Globus pallidus (tissue), 1 donor: ENCODE measurements at regions not wholly inside any gene's neighbourhood (a gene's known extent, or its start where the extent isn't known, plus 50 kb on each side); places are given as distances from the start of the nearest gene placed in this dataset.
"Not testable (repeated sequence)": the region's sequence is repeated elsewhere in the genome, so short reads cannot be mapped to it uniquely, and the experiment has no call there.

Experiments
- DNase-seq: peaks from one replicate; pipeline ENCODE4 v3.0.0-alpha.2; 2015; ENCODE audit warnings: low spot score

DNA sequence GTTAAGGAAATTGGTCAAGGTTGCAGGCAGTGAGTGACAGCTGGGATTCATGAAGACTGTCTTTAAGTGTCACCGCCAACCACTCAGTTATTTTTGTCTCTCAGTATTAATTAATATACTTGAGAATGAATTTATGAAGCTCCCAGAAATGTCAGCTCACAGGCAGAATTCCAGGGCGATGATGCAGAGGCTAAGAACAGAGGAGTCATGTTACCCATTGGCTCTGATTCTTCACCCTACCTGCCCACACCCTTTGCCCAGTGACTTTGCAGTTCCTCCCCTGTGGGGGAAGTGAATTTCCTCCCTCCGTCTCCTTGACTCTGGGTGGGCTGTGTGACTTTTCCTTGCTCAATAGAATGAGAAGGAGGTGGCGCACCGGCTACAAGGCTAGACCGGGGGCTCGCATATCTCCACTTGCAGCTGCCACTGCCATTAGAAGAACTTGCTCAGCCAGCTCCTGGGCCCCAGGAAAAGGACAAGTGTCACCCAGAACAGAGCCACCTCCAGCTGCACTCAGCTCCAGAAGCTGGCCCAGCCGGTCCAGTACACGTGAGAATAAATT, 157.1 kb upstream of the PRKCQ start:
- DNase-seq = no peak

DNA sequence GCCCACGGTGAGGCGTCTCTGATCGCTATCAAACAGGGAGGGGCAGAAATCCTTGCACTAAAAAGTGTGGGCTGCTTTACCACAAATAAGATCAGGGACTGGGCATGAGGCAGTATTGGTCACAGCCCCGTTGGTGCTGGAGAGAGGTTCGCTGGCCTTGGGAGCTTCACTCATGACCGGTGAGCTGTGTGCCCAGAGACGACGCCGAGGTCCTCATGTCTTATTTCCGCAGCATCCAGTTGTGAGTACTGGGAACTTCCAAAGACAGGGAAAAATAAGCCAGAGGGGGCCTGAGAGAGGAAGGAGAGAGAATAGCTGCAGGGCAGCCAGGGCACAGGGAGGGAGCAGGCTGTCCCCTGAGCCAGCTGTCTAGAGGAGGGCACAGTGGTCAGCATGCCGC, 154.2 kb upstream of the PRKCQ start:
- DNase-seq = no peak

DNA sequence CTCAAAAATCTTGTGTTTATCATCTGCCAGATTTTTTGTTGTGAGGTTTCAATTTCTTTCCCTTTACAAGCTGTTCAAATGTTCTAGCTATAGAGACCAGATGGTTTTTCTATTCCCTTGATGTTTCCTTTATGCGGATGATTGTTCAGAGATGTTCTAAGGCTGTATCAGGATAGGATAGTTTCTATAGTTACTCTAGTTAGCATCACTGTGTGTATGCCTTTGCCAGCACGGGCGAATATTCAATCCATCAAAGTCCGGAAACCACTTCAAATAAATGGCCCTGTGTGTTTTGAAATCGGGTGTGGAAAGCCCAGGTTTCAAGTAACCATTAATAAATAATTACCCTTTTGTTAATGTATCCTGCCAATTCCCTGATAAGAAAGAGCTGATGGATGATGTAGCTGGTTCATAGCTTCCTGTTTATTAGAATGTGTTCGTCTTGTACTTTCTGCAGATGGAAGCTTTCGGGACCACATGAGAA, 149.8 kb upstream of the PRKCQ start:
- no peak for DNase-seq

DNA sequence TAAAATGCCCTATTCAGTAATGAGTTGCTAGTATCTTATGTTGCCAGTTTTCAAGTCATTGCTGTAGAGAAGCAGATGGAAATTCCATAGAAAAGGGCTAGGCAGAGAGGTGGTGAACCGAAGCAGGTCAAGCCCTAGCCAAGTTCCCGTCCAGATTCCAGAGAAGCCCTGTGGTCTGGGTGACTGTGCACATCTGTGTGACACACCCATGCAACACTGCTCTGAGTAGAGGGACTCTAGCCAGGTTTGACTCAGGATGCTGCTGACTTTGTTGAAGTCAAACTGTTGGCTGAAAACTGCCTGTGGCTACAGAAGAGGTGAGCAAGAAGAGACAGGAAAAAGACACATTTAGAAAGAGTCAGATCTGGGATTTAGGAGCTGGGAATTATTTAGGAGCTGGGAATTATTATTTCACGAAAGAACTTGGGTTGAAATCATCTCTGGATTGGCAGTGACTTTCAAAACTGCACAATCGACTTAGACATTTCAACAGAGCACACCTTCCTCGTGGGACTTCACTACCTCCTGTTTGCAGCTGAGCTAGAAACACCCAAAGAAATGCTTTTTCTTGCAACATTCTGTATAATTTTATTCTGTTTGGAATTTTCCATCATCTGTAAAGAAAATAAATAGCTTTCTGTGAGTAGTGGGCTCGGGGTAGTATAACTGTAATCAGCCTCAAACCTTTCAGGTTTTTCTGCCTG, 149.1 kb upstream of the PRKCQ start:
- DNase-seq = no peak

DNA sequence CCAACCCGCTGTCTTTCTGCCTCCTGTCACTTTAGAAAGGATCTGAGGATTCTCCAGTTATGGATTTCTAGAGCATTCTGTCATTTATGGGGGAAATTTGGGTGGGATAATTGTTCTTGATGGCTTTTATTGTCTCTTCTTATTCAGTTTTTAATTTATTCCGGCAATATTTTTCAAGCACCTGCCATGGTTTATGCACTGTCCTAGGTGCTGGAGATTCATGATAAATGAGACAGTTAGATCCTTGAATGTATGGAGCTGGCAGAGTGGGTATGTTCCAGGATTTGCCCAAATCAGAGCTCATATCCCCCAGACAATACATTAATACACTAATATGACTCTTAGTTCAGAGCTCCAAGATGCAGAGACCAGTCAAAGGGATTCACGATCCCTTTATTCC, 146.8 kb upstream of the PRKCQ start:
- DNase-seq = no peak

DNA sequence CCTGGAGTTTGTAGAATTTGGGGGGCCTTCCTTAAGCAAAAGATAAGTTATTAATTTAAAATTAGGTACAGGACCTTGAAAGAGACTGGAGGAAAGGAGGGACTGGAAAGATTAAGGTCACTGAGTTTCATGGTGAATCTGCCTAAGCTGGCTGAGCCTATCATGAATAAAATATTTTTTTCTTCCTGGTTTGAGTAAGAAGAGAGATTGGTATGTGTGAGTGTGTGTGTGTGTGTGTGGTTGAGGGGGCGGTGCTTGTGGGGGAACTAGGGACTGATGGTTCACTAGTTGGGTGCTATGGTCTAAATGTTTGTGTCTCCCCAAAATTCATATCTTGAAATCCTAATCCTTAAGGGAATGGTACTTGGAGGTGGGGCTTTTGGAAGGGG, 142.5 kb upstream of the PRKCQ start:
- no peak for DNase-seq

DNA sequence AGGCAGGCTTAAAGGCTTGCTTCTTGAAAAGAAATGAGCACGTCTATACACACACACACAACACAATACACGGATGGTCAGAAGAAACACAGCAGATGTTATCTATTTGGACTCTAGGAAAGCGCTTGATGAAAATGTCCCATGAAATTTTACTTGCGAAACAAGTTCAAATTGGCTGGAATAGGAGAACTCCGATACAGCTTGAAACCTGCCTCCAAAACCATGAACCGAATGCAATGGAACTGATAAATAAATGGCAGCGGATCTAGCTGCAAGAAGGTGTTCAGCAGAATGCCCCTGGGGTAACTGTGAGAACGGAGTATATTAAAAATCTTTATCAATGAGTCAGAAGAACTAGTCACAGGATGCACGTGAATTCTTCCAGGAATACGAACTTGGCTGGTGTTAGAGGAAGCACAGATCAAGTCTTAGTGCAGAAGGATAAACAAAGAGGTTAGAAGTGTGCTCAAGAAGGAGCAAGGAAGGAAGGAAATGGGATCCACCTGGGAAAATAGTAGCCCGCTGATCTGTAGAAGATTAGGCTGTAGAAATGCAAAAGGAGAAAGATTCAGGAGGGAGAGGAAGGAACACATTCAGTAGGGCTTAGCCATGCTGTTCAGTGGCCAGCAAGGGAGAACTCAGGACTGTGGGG, 142.0 kb upstream of the PRKCQ start:
- no peak for DNase-seq

DNA sequence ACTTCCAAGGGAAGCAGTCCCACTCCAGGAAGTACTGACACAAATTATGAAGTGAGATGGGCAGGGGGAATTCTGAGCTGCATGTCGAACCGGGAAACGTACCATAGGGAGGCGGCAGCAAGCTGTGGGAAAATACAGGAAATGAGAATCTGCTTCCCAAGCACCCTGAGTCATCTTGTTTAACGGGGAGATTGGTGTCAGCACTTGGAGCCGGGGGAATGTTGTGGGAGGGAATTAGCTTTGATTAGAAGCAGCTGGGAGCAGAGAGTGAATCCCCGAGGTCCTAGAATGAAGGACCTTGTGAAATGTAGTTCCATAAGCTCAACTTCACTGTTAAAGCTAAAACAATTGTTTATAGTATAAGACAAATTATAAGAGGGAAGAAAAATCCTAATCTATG, 141.4 kb upstream of the PRKCQ start:
- DNase-seq = peak; percentile 32

DNA sequence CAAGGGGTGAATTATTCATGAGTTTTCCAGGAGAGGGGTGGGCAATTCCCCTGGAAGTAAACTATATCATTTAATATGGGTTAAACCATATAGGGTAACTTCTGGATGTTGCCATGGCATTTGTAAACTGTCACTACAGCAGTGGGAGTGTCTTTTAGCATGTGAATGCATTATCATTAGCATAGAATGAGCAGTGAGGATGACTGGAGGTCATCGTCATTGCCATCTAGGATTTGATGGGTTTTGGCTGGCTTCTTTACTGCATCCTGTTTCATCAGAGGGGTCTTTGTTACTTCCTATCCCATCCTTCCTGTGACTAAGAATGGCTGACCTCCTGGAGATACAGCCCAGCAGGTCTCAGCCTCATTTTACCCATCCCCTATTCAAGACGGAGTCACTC, 139.5 kb upstream of the PRKCQ start:
- no peak for DNase-seq

DNA sequence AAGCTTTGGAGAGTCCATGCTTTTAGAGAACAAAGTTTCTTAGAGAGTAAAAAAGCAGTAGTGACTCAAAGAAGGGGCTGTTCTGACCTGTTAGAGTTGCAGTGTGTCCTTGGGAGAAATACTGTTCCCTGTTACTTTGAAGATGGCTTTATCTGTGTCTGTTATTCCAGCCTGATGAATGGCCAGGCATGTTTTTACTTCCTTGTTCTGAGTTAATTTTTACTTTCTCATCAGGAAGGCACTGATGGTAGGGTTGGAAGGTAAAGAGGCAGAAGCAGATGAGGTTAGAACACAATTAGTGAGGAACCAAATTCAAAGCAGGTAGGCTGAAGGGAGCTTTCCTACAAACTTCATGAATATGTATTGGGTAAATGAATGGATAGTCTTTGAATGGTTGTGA, 138.5 kb upstream of the PRKCQ start:
- DNase-seq = no peak

DNA sequence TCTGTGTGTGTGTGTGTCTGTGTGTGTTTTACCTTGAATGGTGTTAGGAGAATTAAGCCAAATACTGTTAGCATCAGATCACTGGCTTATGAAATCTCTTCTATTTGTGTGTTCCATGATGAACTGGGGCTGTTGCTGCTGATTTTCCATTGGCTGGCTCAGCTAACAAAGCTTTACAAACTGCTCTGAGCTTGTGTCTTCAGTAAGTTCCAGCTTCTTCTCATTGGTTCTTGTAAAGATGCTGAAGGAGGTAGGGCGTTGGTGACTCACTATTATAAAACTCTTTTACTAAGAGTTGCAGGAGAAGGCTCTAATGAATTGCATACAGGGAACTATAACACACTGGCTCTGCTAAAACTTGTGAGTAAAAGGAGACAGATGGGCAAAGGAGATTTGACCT, 136.4 kb upstream of the PRKCQ start:
- DNase-seq = no peak

DNA sequence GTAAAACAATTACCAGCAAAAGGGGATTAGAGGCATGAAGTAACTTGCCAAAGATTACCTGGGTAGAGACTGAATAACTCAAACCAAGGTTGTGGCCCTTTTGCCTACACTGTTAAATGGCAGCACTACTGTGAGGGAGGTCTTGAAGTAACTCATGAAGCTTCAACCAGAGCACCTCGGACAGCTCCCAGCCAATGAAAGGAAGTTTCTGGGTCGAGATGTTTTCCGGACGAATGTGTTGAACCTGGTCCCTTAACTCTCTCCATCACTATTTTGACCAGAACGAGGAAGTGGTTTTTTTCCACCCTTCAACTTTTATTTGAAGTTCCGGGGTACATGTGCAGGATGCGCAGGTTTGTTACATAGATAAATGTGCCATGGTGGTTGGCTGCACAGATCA, 133.6 kb upstream of the PRKCQ start:
- no peak for DNase-seq

DNA sequence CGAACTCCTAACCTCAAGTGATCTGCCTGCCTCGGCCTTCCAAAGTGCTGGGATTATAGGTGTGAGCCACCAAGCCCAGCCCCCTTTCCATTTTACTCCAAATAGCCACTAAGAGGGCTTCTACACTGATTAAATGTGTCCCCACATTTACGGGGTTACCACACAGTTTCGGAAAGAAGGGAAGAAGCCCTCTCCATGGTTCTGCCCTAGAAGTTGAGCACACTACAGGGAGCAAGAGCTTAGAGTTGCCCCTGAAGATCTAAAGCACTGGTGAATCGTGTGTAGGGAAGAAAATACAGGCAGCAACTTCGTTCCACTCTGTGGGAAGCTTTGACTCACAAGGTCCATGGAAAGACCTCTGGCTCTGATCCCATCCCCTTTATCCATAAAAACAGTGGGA, 133.0 kb upstream of the PRKCQ start:
- DNase-seq = no peak

DNA sequence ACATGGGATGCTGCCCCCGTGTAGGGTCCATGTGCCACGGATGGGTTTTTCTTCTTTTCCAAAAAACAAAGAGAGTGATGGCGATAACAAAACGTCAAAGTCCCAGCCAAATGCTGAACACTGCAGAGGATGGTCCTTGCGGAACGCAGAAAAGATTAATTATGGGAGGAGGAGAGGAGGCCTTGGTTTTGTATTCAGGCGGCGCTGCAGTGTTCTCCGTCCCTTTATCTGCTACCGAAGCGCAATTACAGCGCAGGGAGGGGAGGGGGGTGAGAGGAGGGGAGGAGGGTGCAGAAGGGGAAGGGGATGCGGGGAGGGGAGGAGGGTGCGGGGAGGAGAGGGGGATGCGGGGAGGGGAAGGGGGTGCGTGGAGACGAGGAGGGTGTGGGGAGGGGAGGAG, 131.8 kb upstream of the PRKCQ start:
- no peak for DNase-seq

DNA sequence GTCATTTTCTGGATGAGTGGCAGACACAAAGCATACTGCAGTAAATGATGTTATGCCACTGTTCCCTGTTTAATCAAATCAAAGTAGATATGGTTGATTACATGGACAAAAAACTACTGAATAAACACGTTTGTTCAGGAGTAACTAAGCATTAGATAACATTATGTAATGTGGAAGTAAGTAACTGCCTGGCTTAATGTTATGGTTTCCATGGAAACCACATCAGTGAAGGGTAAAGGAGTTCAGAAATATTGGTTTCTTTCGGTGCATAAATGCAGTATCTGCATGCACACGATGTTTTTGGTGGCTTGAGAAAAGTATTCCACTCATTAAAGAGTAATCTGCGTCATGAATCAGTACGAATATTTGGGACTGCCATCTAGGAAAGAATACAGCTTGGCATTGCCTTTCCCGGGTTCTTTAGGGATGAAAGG, 131.3 kb upstream of the PRKCQ start:
- DNase-seq = no peak

DNA sequence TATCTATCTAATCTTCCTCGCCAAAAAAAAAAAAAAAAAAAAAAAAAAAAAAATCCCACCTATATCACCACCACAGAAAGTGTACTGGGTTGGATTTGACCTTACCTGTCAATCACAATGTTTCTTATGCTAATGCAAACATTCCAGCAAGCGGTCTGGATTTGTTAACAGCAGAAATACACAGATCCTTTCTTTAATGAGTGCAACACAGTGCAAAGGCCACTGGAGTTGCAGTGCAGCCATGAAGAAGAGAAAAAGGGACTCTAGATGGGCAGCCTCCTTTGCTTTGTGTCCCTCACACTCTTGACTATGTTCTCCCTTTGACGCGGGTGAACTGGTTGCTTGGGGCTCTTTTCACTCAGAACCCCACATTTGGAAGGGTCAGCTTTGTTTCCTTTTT, 127.3 kb upstream of the PRKCQ start:
- no peak for DNase-seq

DNA sequence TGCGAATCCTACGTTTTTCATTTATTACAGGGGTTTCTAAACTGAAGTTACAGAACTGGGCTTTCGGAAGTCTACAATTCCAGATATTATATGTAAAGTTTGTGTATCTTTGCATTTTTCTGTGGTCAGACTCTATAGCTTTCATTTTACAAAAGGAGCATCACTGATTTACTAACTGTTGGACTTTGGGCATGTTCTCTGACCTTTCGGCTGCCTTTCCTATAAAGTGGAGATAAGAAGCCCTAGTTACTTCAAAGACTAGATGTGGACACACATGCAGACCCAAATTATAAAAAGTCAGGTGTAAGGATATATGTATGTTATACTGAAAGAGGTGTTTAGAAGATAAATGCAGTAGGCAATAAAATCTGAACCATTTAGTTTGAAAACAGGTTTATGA, 126.6 kb upstream of the PRKCQ start:
- no peak for DNase-seq

DNA sequence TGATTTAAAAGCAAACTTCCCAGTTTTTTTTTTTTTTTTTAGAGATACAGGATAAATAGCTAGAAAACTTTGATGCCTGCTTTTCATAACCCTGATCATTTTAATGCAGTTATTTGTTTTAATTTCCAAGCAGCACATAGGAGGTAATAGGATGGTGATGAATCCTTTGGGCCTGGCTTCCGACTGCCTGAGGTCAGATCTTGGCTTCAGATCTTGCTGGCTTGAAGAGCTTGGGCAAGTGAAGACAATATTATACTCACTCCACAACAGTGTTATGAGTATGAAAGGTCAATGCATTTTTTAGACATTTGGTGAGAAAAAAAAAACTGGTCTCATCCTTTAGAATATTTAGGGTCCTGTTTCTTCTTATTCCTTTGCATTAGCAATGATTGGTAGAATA, 124.8 kb upstream of the PRKCQ start:
- DNase-seq = no peak

DNA sequence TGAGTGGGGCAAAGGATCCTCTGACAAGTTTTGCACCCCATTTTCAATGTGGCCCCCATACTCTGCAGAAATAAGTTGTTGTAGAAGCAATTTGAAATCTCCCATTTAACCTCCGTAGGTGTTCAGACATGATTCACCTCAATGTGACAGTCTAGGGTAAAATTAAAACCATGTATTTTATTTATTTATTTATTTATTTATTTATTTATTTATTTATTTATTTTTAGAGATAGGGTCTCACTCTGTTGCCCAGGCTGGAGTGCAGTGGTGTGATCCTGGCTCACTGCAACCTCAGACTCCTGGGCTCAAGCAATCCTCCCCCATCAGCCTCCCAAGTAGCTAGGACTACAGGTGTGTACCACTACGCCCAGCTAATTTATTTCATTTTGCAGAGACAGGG, 122.8 kb upstream of the PRKCQ start:
- DNase-seq = not testable (repeated sequence)

DNA sequence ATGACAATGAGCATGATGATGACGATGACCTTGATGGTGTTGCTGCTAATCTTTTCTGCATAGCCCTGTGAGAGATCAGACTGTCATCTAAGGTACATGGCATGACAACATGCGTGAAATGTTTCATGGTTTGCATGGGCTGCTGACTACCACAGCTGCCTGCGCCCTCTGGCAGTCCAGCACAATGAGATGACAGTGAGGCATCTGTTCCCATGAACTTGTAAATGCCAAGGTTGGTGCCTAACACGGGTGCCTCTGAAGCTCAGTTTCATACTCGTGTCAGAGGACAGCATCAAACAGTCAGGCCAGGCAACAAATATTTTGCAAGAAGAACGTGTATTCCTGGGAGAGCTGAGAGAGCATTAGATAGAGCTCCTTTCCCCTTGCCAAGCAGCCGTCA, 122.0 kb upstream of the PRKCQ start:
- DNase-seq = peak; percentile 59

DNA sequence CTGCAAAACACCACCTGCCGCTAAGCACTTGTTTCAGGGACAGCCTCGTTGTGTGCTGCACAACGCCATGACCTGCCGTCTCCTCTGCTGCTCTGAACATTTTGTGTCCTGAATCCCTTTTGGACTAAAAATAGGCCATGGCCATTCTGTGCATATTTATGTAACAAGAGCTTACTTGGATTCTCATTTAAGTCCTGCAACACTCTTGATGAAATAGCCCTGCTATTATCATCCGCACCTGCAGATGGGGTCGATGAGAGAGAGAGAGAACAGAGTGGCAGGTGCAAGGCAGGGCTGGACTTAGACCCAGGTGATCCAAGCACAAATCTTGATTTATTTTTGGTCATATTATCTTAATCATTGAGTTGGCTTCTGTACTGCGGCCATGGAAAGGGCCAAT, 121.2 kb upstream of the PRKCQ start:
- DNase-seq = no peak

DNA sequence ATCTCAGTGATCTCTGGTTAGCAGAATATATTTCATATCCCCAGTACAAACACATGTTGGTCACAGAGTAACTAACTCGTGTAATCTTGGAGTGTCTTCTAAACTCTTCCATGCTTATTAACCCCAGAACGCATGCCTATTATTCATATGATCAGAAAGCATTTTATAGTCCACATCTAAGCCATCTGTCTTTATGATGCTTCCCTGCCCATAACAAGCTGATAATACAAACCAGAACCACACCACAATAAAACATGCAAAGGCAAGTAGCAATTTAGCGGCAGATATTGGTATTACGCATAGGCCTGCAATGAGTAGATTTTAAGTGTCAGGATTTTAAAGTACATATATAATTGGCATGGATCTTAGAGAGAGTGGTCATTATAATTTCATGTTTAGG, 120.0 kb upstream of the PRKCQ start:
- DNase-seq = no peak

DNA sequence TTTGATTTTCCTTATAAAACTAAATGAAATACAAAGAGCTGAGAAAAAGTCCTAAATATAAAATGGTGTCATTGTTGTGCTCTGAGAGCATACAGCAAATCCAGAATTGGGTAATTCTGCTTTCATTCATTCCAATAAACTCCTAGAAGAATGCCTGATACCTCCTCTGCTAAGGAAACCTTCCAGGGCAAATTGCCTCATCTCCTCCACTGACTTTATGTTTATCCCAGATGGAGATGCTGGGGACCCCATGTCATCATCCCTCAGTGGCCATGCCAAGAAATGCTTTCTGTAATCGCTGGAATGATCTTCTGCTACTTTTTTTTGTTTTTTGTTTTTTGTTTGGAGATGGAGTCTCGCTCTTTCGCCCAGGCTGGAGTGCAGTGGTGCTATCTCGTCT, 119.3 kb upstream of the PRKCQ start:
- no peak for DNase-seq

DNA sequence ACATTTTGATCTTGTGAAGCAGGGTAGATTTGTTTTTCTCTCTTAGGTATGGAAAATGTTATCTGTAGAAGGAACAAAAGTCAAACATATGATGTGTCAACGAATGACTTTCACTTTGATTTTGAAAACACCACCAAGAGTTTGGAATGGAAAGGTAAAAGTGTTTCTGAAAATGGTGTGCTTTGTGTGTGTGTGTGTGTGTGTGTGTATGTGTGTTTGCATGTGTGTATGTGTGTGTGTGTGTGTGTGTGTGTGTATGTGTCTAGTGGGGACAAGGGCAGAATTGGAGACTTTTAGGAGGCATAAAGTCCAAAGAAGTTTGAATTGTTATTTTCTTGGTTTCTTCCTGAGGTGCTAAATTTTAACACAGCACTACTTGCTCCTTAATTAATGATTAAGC, 115.4 kb upstream of the PRKCQ start:
- DNase-seq = no peak
